GM03348 (cell line): ENCODE measurements at regions not wholly inside any gene's neighbourhood (a gene's known extent, or its start where the extent isn't known, plus 50 kb on each side); places are given as distances from the start of the nearest gene placed in this dataset.

Source experiments
- DNase-seq: peaks from one replicate; pipeline ENCODE4 v3.0.0; 2012; ENCODE audit warnings: low spot score

GRCh38 chr2:3062476-3063260, 314.9 kb downstream of the EIPR1 start:
- no peak for DNase-seq

- no peak for DNase-seq
Measured at GRCh38 chr2:3060049-3060448, 317.6 kb downstream of the EIPR1 start.

DNA sequence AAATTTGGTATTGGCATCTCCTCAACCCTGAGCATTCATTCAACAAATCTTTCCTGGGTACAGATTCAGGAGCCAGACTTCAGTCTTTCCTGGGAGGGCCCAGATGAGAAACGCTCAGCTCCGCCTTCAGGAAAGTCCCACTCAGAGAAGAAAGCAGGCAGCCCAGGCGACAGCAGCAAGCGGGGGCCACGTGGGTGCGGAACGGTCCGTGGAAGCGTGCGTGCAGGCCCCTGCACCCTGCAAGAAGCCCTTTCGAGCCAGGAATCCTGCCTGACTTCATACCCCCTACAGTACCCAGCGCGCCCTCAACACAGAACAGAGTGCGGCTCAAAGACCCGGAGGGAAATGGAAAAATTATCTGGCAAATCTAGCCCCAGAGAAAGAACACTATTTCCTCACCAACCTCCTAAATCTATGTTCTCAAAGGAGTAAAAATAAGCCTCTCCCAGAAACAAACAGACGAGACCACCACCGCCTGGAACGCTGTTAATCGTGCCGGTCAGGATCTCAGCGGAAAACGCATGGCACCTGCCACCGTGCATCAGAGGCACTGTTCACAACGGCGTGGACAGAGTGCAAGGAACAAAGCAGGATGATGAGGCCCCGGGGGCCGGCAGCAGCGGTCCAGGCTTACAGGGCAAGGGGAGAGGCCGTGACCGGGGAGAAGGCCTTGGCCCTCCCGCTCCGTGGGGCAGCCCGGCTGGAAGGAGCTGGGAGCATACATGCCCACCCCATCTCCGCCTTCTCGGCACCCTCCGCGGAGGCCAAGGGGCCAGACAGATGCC, 318.3 kb downstream of the EIPR1 start:
- no peak for DNase-seq

- no peak for DNase-seq
Measured at GRCh38 chr2:3054066-3054465, 323.6 kb downstream of the EIPR1 start.

GRCh38 chr2:3051266-3051665, 326.4 kb downstream of the EIPR1 start:
- no peak for DNase-seq

DNA sequence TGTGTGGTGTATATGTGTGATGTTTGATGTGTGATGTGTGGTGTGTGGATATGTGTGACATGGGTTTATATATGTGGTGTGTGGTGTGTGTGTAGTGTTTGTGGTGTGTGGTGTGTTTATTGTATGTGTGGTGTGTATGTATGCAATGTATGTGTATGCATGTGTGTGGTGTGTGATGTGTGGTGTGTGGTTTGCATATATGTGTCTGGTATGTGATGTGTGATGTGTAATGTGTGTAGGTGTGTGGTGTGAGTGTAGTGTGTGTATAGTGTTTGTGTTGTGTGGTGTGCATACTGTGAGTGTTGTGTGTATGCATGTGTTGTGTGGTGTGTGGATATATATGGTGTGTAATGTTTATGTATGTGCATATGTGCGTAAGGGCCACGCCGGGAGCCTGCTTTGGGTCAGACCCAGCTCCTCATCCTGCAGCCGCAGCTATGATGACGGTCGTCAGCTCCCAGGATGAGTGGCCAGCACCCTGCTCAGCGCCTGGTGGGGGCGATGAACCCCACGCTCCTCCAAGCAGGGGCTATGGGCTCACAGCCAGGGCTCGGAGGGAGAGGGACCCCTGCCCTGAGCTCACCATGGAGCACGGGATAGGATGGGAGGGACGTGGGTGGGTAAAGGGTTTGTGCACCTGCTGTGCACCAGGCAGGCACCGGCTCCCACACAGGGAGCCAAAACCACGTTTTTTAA, 331.3 kb downstream of the EIPR1 start:
- DNase-seq: no peak

GRCh38 chr2:3045318-3045921, 332.2 kb downstream of the EIPR1 start:
- no peak for DNase-seq

DNA sequence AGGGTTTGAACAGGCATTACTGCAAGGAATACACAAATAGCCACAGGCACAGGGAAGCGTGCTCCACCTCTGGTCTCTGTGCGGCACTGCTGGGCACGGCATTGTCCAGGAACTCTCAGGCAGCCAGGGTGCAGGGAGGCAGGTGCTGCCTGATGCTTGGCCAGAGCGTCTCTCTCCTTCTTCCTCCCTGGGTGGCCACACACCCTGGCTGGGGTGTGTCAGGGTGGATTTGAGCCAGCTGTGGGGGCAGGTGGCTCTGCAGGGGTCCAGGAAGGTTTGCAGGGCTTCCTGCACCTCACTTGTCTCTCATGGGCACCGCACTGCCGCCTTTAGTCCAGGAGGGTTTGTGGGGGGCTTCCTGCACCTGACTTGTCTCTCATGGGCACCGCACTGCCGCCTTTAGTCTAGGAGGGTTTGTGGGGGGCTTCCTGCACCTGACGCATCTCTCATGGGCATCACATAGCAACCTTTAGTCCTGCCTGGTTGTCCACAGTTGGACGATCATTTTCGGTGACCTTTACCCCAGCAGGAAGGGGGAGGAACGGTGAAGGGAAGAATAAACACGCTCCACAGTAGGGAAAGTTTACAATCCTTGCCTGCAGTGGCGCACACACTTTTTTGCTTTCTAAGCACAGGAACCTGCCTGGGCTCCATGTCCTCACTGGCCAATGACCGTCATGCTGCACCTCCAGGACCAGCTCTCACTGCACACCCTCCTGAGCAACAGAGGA, 332.9 kb downstream of the EIPR1 start:
- DNase-seq: no peak

DNA sequence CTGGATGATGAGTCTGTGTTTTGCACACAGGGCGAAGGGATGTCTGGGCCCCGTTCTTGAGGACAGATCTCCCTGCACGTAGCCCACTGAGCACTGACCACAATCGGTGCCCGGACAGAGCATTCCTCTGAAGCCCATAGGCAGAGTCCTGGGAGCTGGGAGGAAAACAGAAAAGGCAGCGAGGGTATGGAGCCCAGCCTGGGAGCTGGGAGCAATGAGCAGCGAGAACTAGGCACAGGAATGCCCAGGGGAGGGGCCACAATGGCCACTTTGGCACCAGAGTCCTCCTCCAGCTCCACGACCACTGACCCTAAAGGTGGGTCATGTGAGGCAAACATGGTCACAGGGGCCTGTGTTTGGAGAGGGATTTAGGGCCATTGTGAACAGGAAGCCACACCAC, 333.9 kb downstream of the EIPR1 start:
- no peak for DNase-seq

- DNase-seq: no peak
Measured at GRCh38 chr2:3042601-3043585, 334.7 kb downstream of the EIPR1 start.

GRCh38 chr2:3041841-3042600, 335.6 kb downstream of the EIPR1 start:
- DNase-seq: no peak

DNA sequence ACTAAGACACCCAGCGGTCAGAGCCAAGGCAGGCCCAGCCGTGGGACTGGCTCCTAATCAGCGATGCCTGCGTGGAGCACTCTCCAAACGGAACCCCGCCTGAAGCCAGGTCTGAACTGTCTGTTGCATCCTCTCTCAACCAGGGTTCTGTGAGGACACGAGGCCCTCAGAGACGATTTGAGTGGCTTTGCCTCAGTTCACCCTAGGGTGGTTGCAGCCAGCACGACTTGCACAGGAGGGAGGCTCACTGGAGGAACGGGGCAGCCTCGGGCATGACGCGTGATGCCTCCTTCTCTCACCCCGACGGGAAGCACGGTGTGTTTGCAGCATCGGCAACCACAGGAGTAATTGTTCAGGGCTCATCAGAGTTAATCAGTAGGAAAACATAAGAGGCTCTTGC, 336.4 kb downstream of the EIPR1 start:
- no peak for DNase-seq

- no peak for DNase-seq
Measured at GRCh38 chr2:3040496-3041140, 337.0 kb downstream of the EIPR1 start.

DNA sequence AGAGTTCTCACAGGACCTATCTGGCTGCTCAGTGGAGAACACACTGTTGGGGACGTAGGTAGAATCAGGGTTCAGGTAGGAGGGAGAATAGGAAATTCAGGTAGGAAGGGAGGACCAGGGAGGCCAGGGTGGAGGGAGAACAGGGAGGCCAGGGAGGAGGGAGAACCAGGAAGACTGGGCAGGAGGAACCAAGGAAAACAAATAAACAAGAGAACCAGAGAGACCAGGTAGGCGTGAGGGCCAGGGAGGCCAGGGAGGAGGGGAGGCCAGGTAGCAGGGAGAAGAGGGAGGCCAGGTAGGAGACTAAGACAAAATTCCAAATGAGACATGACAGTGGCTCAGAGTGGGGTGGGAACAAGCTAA, 337.6 kb downstream of the EIPR1 start:
- DNase-seq: no peak

- no peak for DNase-seq
Measured at GRCh38 chr2:3039188-3040065, 338.2 kb downstream of the EIPR1 start.

DNA sequence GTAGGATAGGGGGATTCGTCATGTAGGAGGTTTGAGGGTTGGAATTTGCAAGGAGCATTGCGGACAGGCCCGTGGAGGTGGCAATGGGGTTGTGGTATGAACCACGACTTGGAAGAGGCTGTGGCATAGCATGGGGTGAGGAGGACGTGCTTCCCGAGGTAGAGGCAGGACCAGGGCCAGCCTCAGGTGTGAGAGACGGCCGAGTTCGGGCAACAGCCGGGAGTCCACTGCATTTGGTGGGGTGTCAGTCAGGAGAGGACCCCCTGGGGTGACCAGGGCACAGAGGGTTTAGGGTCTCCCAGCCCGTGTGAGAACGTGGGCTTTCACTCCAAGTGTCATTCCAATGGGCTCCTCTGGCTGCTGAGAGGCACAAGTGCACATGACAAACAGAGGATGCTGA, 339.0 kb downstream of the EIPR1 start:
- DNase-seq: no peak

- no peak for DNase-seq
Measured at GRCh38 chr2:3037196-3038194, 340.1 kb downstream of the EIPR1 start.
